Activated T-cell treated with anti-CD3 and anti-CD28 coated beads, Interleukin-2, amount 50 U/mL, for 48 hours (primary cell): ENCODE measurements at regions not wholly inside any gene's neighbourhood (a gene's known extent, or its start where the extent isn't known, plus 50 kb on each side); places are given as distances from the start of the nearest gene placed in this dataset.

Experiments used
- DNase-seq, 2 experiments: peaks; one replicate each; pipeline ENCODE4 v3.0.0-alpha.2; 2020

- no peak for DNase-seq
Measured at GRCh38 chr5:158080112-158080511, 221.2 kb upstream of the CLINT1 start.

DNA sequence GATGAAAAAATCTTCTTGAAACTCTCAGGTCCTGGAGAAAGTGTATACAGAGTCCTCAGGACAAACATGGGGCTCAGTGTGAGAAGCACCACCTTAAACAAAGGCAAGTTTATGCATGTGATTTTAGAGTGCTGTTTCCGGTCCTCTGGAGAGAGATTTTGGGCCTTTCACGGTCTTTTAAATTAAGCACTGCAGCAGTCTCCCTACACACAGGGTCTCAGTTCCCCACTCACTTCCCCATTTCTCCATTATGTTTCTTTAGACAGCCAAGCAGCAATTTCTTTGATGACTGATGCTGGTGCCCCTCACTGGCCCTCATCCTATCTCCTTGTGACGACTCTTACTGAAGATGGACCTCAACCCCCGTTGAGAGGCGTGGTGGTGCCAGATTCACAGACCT lies 220.2 kb upstream of the CLINT1 start:
- no peak for DNase-seq

GRCh38 chr5:158074992-158075769 lies 216.2 kb upstream of the CLINT1 start:
- peak; percentile 42 to 66 for DNase-seq

GRCh38 chr5:158074597-158074991 lies 215.6 kb upstream of the CLINT1 start:
- DNase-seq, result no peak

- DNase-seq, result no peak
Measured at GRCh38 chr5:158070859-158071258, 211.9 kb upstream of the CLINT1 start.

DNA sequence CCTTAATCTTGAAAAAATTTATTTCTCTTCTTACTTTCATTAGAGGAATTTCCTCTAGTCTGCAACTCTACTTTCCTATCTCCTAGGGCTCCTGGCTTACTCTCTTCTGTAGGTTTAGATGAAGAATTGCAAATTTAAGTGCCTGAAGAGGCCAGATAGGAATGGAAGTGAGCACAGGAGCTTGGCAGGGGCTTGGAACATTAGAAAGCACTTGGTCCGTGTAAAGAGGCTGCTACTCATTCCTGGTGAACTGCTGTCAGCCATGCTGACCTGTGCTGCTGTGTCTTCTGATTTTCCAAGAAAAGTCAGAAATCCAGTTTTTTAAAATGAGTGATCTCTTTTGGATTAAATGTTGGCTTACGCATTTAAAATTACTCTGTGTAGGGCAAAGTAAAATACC lies 210.9 kb upstream of the CLINT1 start:
- no peak for DNase-seq

- DNase-seq, result no peak
Measured at GRCh38 chr5:158068964-158069363, 210.0 kb upstream of the CLINT1 start.

- DNase-seq, result no peak
Measured at GRCh38 chr5:158066076-158066475, 207.1 kb upstream of the CLINT1 start.

GRCh38 chr5:158064334-158065123 lies 205.6 kb upstream of the CLINT1 start:
- no peak for DNase-seq

GRCh38 chr5:158063052-158063451 lies 204.1 kb upstream of the CLINT1 start:
- DNase-seq, result no peak

DNA sequence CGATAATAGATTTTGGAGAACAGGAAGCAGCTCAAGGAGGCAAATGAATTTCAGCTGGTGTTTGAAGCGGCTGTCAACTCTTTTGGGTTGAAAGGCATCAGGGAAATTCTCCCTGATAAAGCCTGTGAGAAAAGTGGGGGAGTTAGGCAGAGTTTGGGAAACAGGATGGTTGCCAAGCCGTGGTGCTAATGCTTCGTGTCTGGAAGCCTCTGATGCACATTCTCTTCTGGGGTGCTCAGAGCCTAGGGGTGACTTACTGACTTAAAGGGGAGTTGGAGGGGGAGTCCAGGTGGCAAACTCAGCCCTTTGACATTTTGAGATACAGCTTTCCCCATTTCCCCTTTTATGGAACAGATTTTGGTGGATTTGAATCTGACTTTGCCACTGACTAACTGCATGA lies 202.5 kb upstream of the CLINT1 start:
- no peak for DNase-seq

GRCh38 chr5:158060212-158060611 lies 201.3 kb upstream of the CLINT1 start:
- DNase-seq, result no peak

- no peak for DNase-seq
Measured at GRCh38 chr5:158058208-158059120, 199.5 kb upstream of the CLINT1 start.

GRCh38 chr5:158056130-158056825 lies 197.3 kb upstream of the CLINT1 start:
- no peak for DNase-seq

DNA sequence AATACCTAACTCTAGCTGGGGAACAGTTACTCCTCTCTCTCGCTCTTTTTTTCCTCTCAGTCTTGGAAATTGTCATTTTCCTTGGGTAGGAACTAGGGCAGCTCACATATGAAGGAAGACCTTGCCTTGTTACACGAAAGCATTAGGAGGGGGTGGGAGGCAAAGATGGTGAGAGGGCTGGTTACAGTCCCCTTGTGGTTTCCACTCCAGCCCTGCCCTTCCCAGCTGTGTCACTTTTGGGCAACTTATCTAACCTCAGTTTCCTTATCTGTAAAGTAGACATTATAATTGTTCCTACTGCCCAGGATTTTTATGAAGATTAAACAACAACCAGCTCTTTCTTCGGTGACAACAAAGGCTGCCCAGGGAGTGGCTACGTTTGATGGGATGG lies 196.2 kb upstream of the CLINT1 start:
- no peak for DNase-seq

DNA sequence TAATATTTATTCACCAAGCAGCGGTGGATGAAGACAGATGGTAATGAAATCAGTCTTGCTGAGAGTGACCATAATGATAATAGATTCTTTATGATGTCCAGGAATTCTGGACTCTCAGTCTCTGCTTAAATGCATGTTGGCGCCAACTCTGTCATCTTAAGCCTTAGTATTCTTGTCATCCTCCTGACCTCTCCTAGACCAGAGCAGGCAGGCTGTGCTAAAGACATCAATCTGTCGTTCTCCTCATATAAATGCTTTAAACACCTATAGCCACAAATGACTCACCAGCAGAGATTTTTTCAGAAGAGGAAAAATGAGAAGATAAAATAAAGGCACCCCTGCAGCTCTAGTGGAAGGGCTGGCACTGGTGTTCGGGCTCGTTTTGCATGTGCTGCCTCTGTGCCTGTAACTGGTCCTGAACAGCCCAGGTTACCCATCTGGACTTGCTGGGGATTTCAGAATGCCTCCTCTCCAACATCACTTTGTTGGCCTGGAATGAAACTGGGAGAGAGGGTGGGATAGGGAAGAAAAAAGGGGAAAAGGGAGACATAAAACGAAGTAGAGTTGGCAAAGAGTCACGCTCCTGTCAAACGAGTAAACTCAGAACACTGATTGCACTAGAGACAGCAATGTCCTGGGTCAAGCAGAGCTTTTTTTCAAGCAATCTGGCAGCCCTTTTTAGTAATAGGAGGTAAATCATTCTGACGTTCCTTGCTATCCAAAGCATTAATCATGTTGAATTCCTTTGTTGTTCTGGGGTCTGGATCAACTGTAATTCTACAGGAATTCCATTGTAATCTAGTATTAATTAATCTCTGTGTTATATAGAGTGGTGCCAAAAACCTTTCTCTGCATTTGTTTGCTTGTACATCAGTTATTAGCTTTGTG lies 195.5 kb upstream of the CLINT1 start:
- no peak for DNase-seq

GRCh38 chr5:158051036-158051435 lies 192.1 kb upstream of the CLINT1 start:
- DNase-seq, result no peak

- DNase-seq, result no peak
Measured at GRCh38 chr5:158050421-158050820, 191.5 kb upstream of the CLINT1 start.

GRCh38 chr5:158049459-158049858 lies 190.5 kb upstream of the CLINT1 start:
- DNase-seq, result no peak

DNA sequence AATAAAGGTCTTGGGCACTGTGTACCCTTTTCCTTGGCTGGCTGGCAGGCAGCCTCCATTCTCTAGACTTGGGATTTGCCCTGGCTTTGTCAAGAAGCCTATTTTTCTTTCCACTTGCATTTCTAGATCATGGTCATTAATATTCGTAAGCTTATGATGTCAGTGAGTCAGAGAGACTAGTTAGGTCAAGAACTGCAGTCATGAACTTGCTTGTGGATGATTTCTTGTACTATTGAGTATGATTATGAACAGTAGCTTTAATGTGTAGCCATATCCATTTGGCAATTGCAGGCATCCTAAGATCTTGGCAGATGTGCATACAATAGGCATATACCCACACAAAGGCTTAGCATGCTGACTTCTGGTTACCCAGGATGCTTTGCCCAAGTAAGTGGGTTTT lies 186.8 kb upstream of the CLINT1 start:
- no peak for DNase-seq

DNA sequence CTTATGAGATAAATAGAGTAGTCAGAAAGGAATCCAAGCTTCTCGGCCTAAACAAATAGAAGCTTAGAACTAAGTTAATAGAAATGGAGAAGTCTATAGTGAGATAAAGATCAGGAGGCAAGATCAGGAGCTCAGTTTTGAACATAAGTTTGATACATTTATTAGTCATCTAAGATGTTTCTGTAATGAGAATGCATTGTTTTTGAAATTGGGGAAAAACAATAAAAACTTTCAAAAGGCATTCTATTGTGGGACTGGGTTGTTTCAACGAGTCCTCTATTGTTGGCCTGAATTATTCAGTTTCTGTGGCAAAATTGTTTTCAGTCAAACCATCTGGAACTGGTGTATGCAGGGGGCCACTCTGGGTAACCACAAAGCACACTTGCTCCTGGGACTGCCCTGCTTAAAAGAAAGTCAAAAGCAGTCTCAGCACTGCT lies 181.0 kb upstream of the CLINT1 start:
- DNase-seq, result no peak

DNA sequence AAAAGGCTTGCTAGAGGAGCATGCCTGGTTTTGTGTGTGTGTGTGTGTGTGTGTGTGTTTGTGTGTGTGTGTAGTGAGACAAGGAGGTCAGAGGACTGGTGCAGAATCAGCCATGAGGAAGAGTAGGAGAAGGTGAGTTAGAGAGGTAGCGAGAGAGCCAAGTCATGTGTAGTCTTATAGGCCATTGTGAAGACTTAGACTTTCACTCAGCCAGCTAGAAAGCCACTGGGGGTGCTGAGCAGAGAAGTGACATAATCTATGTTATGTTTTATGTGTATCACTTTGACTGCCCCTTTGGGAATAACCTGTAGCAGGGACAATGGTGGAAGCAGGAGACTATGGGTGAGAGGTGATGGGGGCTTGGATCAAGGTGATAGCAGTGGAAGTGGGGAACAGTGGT lies 180.5 kb upstream of the CLINT1 start:
- no peak for DNase-seq
